HG02763 (cell line): ENCODE measurements at regions not wholly inside any gene's neighbourhood (a gene's known extent, or its start where the extent isn't known, plus 50 kb on each side); places are given as distances from the start of the nearest gene placed in this dataset.
"Not testable (repeated sequence)": the region's sequence is repeated elsewhere in the genome, so short reads cannot be mapped to it uniquely, and the experiment has no call there.

Experiments used
- ATAC-seq: cut with Tn5 transposase; IDR thresholded peaks from one replicate; pipeline ENCODE4 v1.9.1; 2021; ENCODE audit warnings: mild to moderate bottlenecking, moderate library complexity; ENCODE audit not compliant: unreplicated experiment

DNA sequence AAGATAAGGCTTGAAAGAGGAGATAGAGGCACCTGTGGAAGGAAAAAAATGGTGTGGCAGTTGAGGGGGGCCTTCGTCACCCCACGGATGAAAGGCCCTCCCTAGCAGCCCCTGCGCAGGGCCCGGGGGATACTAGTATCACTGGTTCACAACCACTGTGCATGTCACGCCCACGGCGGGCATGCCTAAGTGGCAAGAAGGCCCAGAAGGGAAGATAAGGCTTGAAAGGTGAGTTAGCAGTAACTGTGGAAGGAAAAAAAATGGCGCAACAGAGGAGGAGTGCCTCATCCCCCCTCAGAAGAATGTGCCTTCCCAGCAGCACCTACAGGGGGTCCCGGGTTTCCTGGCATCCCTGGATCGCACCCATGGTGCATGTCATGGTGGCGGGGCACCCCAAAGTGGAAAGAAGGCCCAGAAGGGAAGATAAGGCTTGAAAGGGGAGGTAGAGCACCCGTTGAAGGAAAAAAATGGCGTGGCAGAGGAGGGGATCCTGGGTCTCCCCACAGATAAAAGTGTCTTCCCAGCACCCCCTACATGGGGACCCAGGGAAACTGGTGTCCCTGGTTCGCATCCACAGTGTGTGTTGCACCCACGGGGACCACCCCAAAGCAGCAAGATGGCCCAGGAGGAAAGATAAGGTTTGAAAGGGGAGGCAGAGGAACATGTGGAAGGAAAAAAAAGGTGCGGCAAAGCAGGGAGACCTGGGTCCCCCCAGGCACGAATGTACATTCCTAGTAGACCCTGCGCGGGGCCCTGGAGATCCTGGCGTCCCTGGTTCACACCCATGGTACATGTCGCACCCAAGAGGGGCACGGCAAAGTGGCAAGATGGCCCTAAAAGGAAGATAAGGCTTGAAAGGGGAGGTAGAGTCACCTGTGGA, 279.2 kb downstream of the ALG10 start:
- no peak for ATAC-seq

DNA sequence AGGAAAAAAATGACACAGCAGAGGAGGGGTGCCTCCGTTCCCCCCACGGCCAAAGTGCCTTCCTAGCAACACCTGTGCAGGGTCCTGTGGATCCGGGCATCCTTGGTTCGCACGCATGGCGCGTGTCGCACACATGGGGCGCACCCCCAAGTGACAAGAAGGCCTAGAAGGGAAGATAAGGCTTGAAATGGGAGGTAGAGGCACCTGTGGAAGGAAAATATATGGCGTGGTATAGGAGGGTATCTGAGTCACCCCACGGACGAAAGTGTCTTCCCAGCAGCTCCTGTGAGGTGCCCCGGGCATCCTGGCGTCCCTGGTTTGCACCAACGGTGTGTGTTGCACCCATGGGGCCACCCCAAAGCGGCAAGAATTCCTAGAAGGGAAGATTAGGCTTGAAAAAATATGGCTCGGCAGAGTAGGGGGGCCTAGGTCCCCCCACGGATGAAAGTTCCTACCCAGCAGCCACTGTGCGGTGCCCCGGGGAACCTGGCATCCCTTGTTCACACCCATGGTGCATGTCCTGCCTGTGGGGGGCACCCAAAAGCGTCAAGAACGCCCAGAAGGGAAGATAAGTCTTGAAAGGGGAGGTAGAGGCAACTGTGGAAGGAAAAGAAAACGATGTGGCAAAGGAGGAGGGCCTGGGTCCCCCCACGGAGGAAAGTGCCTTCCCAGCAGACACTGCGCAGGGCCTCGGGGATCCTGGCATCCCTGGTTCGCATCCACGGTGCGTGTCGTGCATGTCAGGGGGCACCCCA, 280.0 kb downstream of the ALG10 start:
- no peak for ATAC-seq

DNA sequence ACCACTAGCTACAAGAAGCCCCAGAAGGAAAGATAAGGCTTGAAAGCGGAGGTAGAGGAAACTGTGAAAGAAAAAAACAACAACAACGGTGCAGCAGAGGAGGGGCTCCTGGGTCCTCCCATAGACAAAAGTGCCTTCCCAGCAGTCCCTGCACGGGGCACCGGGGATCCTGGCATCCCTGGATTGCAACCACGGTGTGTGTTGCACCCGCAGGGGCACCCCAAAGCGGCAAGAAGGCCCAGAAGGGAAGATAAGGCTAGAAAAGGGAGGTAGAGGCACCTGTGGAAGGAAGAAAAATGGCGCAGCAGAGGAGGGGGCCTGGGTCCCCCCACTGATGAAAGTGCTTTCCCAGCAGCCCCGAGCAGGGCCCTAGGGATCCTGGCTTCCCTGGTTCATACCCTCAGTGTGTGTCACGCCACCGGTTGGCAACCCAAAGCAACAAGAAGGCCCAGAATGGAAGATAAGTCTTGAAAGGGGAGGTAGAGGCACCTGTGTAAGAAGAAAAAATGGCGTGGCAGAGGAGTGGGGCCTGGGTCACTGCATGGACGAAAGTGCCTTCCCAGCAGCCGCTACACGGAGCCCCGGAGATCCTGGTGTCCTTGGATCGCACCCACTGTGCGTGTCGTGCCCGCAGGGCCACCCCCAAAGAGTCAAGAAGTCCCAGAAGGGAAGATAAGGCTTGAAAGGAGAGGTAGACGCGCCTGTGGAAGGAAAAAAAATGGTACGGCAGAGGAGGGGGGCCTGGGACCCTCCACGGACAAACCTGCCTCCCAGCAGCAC, 281.0 kb downstream of the ALG10 start:
- no peak for ATAC-seq

DNA sequence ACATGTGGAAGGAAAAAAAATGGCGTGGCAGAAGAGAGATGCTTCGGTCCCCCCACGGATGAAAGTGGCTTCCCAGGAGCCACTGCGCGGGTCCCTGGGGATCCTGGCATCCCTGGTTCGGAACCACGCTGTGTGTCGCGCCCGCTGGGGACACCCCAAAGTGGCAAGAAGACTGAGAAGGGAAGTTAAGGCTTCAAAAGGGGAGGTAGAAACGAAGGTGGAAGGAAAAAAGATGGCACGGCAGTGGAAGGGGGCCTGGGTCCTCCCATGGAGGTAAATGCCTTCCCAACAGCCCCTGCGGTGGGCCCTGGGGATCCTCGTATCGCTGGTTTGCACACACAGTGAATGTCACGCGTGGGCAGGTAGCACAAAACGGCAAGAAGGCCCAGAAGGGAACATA, 281.7 kb downstream of the ALG10 start:
- no peak for ATAC-seq

DNA sequence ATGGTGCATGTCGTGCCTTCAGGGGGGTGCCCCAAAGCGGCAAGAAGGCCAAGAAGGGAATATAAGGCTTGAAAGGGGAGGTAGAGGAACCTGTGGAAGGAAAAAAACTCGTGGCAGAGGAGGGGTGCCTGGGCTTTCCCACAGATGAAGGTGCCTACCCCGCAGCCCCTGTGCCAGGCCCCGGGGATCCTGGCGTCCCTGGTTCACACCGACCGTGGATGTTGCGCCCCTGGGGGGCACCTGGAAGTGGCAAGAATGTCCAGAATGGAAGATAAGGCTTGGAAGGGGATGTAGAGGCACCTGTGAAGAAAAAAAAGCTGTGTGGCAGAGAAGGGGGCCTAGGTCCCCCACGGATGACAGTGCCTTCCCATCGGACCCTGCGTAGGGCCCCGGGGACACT, 282.2 kb downstream of the ALG10 start:
- no peak for ATAC-seq

DNA sequence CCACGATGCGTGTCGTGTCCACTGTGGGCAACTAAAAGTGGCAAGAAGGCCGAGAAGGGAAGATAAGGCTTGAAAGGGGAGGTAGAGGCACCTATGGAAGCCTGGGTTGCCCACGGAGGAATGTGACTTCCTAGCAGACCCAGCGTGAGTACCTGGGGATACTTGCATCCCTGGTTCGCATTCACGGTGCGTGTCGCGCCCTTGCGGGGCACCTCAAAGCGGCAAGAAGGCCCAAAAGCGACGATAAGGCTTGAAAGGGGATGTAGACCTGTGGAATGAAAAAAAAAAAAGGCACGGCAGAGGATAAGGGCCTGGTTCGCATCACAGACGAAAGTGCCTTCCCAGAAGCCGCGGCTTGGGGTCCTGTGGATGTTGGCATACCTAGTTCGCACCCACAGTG, 282.9 kb downstream of the ALG10 start:
- no peak for ATAC-seq

DNA sequence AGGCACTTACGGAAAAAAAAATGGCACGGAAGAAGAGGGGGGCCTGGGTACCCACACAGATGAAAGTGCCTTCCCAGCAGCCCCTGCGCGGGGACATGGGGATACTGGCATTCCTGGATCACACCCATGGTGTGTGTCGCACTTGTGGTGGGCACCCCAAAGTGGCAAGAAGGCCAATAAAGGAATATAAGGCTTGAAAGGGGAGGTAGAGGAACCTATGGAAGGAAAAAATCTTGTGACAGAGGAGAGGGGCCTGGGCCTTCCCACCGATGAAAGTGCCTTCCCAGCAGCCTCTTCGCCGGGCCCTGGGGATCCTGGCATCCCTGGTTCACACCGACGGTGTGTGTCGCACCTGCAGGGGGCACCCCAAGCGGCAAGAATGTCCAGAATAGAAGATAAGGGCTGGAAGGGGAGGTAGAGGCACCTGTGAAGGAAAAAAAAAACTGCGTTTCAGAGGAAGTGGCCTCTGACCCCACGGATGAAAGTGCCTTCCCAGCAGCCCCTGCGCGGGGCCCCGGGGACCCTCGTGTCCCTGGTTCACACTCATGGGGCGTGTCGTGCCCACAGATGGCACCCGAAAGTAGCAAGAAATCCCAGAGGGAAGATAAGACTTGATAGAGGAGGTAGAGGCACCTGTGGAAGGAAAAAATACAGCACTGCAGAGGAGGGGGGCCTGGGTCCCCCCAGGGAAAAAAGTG, 284.0 kb downstream of the ALG10 start:
- ATAC-seq, result no peak

DNA sequence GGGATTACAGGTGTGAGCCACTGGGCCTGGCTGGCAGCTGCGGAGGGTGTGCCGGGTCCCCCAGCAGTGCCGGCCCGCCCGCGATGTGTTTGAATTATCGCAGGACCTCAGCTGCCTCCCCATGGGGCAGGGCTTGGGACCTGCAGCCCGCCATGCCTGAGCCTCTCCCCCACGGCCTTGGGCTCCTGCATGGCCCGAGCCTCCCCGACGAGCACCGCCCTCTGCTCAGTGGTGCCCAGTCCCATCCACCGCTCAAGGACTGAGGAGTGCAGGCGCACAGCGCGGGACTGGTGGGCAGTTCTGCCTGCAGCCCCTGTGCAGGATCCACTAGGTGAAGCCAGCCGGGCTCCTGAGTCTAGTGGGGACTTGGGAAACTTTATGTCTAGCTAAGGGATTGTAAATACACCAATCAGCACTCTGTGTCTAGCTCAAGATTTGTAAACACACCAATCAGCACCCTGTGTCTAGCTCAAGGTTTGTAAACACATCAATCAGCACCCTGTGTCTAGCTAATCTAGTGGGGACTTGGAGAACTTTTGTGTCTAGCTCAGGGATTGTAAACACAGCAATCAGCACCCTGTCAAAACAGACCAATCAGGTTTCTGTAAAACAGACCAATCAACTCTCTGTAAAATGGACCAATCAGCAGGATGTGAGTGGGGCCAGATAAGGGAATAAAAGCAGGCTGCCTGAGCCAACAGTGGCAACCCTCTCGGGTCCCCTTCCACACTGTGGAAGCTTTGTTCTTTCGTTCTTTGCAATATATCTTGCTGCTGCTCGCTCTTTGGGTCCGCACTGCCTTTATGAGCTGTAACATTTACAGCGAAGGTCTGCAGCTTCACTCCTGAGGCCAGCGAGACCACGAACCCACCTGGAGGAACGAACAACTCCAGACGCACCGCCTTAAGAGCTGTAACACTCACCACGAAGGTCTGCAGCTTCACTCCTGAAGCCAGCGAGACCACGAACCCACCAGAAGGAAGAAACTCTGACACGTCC, 287.8 kb downstream of the ALG10 start:
- ATAC-seq, result not testable (repeated sequence)

DNA sequence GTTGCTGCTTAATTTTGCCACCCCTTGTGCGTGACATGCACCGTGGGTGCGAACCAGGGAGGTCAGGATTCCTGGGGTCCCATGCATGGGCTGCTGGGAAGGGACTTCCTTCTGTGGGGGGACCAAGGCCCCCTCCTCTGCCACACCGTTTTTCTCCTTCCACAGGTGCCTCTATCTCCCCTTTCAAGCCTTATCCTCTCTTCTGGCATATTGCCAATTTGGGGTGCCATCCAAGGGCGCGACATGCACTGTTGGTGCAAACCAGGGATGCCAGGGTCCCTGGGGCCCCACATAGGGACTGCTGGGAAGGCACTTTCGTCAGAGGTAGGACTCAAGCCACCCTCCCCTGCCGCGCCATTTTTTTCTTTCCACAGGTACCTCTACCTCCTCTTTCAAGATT, 289.0 kb downstream of the ALG10 start:
- ATAC-seq, result no peak

DNA sequence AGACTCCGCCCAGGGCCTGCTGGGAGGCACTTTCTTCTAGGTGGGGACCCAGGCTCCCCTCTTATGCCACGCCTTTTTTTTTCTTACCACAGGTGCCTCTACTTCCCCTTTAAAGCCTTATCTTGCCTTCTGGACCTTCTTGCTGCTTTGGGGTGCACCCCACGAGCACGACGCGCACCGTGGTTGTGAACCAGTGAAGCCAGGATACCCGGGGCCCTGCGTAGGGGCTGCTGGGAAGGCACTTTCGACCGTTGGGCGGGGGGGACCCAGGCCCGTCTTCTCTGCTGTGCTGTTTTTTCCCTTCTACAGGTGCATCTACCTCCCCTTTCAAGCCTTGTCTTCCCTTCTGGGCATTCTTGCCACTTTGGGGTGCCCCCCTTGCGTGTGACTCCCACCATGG, 305.4 kb downstream of the ALG10 start:
- no peak for ATAC-seq

DNA sequence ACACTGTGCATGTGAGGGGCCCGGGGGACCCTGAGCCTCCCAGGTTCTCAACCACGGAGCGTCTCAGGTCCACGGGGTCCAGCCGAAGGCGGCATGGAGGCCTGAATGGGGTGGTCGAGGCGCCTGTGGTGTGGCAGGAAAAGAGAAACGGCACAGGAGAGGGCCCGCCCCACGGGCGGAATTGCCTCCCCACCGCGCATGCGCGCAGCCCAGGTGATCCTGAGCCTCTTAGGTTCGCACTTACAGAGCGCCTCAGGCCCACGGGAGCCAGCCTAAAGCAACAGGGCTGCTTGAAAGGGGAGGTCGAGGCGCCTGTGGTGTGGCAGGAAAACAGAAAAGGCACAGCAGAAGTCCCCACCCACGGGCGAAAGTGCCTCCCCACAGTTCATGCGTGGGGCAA, 311.0 kb downstream of the ALG10 start:
- ATAC-seq, result no peak

DNA sequence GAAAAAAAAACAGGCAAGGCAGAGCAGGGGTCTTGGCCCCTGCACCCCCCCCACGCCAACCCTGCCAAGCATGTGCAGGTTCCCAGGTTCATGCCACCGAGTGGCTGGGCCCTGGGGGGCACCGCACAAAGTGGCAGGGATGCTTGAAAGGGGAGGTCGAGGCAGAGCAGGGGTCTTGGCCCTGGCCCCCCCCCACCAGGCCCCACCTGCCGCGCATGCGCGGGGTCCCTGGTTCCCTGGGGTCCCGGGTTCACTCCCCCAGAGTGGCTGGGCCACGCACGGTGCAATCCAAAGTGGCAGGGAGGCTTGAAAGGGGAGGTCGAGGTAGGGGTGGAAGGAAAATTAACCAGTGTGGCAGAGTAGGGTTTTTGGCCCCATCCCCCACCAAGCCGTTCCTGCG, 312.2 kb downstream of the ALG10 start:
- no peak for ATAC-seq

DNA sequence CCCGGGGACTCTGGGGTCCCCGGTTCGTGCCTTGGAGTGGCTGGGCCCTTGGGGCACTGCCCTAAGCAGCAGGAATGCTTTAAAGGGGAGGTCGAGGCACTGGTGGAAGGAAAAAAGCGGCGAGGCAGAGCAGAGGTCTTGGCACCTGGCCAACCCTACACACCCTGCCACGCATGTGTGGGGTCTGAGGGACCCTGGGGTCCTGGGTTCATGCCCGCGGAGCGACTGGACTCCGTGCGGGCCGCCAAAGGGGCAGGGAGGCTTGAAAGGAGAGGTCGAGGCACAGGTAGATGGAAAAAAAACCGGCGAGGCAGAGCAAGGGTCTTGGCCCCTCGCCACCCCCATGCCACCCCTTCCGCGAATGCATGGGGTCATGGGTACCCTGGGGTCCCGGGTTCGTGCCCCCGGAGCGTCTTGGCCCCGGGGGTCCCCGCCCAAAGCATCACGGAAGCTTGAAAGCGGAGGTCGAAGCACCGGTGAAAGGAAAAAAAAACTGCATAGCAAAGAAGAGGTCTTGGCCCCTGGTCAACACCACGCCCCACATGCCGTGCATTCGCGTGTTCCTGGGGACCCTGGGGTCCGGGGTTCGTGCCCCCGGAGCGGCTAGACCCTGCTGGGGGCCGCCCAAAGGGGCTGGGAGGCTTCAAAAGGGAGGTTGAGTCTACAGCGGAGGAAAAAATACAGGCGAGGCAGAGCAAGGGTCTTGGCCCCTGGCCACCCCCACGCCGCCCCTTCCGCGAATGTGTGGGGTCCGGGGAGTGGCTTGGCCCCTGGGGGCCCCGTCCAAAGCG, 312.9 kb downstream of the ALG10 start:
- ATAC-seq, result no peak

DNA sequence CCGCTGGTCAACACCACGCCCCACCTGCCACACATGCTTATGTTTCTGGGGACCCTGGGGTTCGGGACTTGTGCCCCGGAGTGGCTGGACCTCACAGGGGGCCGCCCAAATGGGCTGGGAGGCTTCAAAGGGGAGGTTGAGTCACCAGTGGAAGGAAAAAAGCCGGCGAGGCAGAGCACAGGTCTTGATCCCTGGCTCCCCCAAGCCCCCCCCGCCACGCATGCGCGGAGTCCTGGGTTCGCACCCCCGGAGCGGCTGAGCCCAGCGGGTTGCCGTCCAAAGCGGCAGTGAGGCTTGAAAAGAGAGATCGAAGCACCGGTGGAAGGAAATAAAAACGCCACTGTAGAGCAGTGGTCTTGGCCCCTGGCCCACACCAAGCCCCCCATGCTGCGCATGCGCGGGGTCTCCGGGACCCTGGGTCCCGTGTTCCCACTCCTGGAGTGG, 313.5 kb downstream of the ALG10 start:
- no peak for ATAC-seq

DNA sequence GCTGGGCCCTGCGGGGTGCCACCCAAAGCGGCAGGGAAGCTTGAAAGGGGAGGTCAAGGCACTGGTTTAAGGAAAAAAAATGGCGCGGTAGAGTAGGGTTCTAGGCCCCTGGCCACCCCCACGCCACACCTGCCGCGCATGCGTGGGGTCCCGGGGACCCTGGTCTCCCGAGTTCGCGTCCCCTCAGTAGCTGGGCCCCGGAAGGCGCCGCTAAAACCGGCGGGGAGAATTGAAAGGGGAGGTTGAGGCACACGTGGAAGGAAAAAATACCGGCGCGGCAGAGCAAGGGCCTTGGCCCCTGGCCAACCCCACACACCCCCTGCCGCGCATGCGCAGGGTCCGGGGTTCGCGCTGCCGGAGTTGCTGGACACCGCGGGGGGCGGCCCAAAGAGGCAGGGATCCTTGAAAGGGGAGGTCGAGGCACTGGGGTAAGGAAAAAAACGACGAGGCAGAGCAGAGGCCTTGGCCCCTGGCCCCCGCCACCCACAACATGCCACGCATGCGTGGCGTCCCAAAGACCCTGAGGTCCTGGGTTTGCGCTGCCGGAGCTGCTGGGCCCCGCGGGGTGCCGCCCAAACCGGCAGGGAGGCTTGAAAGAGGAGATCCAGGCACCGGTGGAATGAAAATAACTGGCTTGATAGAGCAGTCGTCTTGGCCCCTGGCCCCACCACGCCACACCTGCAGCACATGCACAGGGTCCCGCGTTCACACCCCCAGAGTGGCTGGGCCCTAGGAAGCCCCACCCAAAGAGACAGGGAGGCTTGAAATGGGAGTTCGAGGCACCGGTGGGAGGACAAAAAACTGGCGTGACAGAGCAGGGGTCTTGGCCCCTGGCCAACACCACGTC, 314.5 kb downstream of the ALG10 start:
- no peak for ATAC-seq

DNA sequence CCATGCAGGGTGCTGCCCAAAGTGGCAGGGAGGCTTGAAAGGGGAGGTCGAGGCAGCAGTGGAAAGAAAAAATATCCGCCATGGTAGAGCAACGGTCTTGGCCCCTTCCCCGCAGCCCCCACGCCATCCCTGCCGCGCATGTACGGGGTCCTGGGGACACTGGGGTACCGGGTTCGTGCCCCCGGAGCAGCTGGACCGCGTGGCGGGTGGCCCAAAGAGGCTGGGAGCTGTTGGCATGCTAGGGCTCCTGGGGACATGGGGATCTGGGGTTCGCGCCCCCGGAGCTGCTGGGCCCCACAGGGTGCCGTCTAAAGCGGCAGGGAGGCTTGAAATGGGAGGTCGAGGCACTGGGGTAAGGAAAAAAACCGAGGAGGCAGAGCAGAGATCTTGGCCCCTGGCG, 316.5 kb downstream of the ALG10 start:
- ATAC-seq, result no peak

DNA sequence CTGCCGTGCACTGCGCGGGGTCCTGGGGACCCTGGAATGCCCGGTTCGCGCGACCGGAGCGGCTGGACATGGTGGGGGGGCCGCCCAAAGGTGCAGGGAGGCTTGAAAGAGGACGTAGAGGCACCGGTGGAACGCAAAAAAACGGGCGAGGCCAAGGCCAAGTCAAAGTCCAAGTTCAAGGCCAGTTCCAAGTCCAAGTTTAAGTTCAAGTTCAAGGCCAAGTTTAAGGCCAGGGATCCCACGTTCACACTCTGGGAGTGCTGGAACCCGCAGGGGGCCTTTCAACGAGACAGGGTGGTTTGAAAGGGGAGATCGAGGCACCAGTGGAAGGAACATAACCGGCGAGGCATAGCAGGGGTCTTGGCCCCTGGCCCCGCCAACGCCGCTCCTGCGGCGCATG, 317.6 kb downstream of the ALG10 start:
- no peak for ATAC-seq
